SJSA1 (cell line): ENCODE measurements at regions not wholly inside any gene's neighbourhood (a gene's known extent, or its start where the extent isn't known, plus 50 kb on each side); places are given as distances from the start of the nearest gene placed in this dataset.

ENCODE experiments used
- DNase-seq, 2 experiments: peaks; one replicate each; pipeline ENCODE4 v3.0.0-alpha.2; 2015 to 2020; ENCODE audit warnings: low spot score in 2 of 2, low read depth in 1 of 2
- H3K27ac ChIP-seq: fragments of 250-450 bp; sonication (Bioruptor Pico); 2 replicates; pipeline ENCODE4 v1.5.1; 2020; ENCODE audit warnings: mild to moderate bottlenecking, moderate library complexity
- H3K27me3 ChIP-seq: fragments of 250-450 bp; sonication (Bioruptor Pico); replicated peaks from 2 replicates; pipeline ENCODE4 v1.5.1; 2020; ENCODE audit warnings: mild to moderate bottlenecking, moderate library complexity
- H3K36me3 ChIP-seq: fragments of 250-450 bp; sonication (Bioruptor Pico); 2 replicates; pipeline ENCODE4 v1.5.1; 2020; ENCODE audit warnings: mild to moderate bottlenecking
- H3K4me1 ChIP-seq: fragments of 250-450 bp; sonication (Bioruptor Pico); replicated peaks from 2 replicates; pipeline ENCODE4 v1.6.1; 2021; ENCODE audit warnings: mild to moderate bottlenecking
- H3K4me3 ChIP-seq: fragments of 250-450 bp; sonication (Bioruptor Pico); 2 replicates; pipeline ENCODE4 v1.5.1; 2020; ENCODE audit warnings: mild to moderate bottlenecking
- H3K9me3 ChIP-seq: fragments of 250-450 bp; sonication (Bioruptor Pico); replicated peaks from 2 replicates; pipeline ENCODE4 v1.5.1; 2020; ENCODE audit warnings: mild to moderate bottlenecking

- Histone ChIP-seq H3K27ac (no peak overlapping the region), H3K27me3 (no peaks in the 10 kb centered on the region), H3K9me3 (no peaks in the 10 kb centered on the region), H3K36me3 (no peaks in the 10 kb centered on the region), H3K4me3 (no peak overlapping the region), H3K4me1 (no peaks in the 10 kb centered on the region)
- DNase-seq, result no peak
Observed at GRCh38 chr11:112539741-112540140, 279.1 kb upstream of the PLET1 start.

DNA sequence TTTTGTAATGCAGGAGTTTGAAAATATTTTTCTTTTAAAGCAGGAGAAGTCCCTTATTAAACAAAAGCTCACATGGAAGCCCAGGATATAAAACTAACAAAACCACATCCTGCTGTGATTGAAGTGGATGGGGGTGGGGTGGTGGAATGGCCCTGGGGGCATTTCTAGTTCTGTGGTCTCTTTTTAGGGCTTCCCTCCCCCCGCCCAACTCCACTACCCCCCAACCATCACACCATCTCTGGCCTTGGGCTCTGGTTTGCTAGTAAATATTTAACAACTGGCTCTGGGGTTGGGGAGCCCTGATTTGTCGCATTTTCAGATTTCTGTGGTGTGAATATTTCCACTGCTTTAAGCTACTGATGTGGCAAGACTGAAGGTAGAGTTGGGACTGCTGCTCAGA lies 279.6 kb upstream of the PLET1 start:
- no peaks in the 10 kb centered on the region for H3K27me3 ChIP-seq
- H3K27ac ChIP-seq, result no peak overlapping the region
- H3K4me3 ChIP-seq, result no peak overlapping the region
- DNase-seq, result no peak
- H3K4me1 ChIP-seq, result no peaks in the 10 kb centered on the region
- H3K9me3 ChIP-seq, result no peaks in the 10 kb centered on the region
- H3K36me3 ChIP-seq, result no peaks in the 10 kb centered on the region

- no peaks in the 10 kb centered on the region for H3K27me3 ChIP-seq
- no peak overlapping the region for H3K4me3 ChIP-seq
- H3K36me3 ChIP-seq, result no peaks in the 10 kb centered on the region
- no peaks in the 10 kb centered on the region for H3K4me1 ChIP-seq
- no peaks in the 10 kb centered on the region for H3K9me3 ChIP-seq
- H3K27ac ChIP-seq, result no peak overlapping the region
- no peak for DNase-seq
Observed at GRCh38 chr11:112541140-112542046, 280.7 kb upstream of the PLET1 start.

- no peak for DNase-seq
- Histone ChIP-seq H3K36me3 (no peaks in the 10 kb centered on the region), H3K27ac (no peak overlapping the region), H3K4me1 (no peaks in the 10 kb centered on the region), H3K4me3 (no peak overlapping the region), H3K27me3 (no peaks in the 10 kb centered on the region), H3K9me3 (no peaks in the 10 kb centered on the region)
Observed at GRCh38 chr11:112542479-112542878, 281.8 kb upstream of the PLET1 start.

DNA sequence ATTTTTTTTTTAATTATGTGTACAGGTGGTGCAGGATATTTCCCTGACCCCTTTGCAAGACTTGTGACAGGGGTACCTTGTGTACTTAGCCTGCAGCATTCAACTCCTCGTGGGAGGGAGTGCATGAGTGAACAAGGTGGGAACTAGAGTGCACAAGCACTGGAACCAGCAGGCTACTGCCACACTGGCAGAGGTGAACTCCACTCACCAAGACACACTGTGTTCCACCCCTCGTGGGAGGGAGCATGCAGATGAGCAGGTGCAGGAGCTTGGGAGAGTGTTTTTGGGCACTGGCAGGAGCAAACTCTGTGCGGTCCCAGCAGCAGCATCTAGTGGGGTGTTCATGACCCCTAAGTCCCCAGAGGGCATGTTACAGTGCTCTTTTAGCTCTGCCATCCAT lies 282.7 kb upstream of the PLET1 start:
- H3K4me3 ChIP-seq, result no peak overlapping the region
- H3K27ac ChIP-seq, result no peak overlapping the region
- no peaks in the 10 kb centered on the region for H3K27me3 ChIP-seq
- H3K36me3 ChIP-seq, result no peaks in the 10 kb centered on the region
- H3K9me3 ChIP-seq, result no peaks in the 10 kb centered on the region
- DNase-seq, result no peak
- H3K4me1 ChIP-seq, result no peaks in the 10 kb centered on the region

- Histone ChIP-seq H3K4me1 (no peaks in the 10 kb centered on the region), H3K27me3 (no peaks in the 10 kb centered on the region), H3K4me3 (no peak overlapping the region), H3K27ac (no peak overlapping the region), H3K36me3 (no peaks in the 10 kb centered on the region), H3K9me3 (no peaks in the 10 kb centered on the region)
- DNase-seq, result no peak
Observed at GRCh38 chr11:112548641-112549040, 288.0 kb upstream of the PLET1 start.

DNA sequence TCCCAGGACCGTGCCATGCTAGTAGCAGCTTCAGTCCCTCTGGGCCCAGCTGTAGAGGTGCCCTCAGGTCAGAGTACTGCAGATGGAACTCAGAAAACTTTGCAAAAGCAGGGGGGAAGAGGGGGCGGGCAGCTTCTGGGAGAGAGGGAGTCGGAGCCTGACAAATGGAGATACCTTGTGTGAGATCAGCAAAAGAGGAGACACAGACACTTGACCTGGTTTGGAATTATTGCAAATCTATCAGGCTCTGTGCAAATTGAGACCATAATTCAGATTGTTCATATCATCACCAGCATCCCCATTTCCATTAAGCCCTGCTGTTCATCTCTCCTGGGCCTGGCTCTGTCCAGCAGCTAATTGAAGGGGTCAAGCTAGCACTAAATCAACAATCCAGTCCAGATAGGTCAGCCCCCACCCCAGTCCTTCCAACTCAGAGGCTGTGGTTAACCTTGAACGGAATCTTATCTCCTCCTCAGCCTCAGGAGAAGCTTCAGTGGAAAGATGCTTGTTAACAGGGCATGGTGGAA lies 292.6 kb upstream of the PLET1 start:
- Histone ChIP-seq H3K27me3 (no peaks in the 10 kb centered on the region), H3K9me3 (no peaks in the 10 kb centered on the region), H3K36me3 (no peaks in the 10 kb centered on the region), H3K4me1 (no peaks in the 10 kb centered on the region), H3K27ac (no peak overlapping the region), H3K4me3 (no peak overlapping the region)
- DNase-seq, result no peak

DNA sequence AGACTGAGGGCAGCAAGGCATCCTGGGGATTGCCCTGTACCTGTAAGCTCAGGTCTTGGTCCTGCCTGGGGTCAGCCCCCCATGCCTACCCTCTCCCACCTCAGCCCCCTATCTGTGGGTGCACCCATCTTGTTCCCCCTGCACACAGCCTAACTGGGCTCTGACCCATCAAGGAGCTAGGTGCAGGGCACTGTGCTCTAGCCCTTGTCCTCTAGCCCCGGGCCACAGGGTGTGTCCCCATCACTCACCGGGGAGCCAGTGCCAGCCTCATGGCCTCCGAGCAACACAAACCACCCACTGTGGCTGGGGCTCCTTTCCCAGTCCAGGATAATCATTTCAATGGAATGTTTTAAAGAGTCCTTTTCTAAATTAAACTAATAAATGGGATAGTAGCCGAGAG lies 293.9 kb upstream of the PLET1 start:
- DNase-seq, result no peak
- Histone ChIP-seq H3K4me3 (no peak overlapping the region), H3K27me3 (no peaks in the 10 kb centered on the region), H3K9me3 (no peaks in the 10 kb centered on the region), H3K4me1 (no peaks in the 10 kb centered on the region), H3K27ac (no peak overlapping the region), H3K36me3 (no peaks in the 10 kb centered on the region)

- Histone ChIP-seq H3K27ac (no peak overlapping the region), H3K27me3 (no peaks in the 10 kb centered on the region), H3K4me1 (no peaks in the 10 kb centered on the region), H3K4me3 (no peak overlapping the region), H3K9me3 (no peaks in the 10 kb centered on the region), H3K36me3 (no peaks in the 10 kb centered on the region)
- peak in 1 of 2 experiments; percentile 27 for DNase-seq
Observed at GRCh38 chr11:112555491-112556364, 295.1 kb upstream of the PLET1 start.

GRCh38 chr11:112558691-112559090 lies 298.0 kb upstream of the PLET1 start:
- H3K27ac ChIP-seq, result no peak overlapping the region
- H3K36me3 ChIP-seq, result no peaks in the 10 kb centered on the region
- DNase-seq, result no peak
- peaks cover 2% of the 10 kb centered on the region for H3K4me1 ChIP-seq
- H3K27me3 ChIP-seq, result no peaks in the 10 kb centered on the region
- no peak overlapping the region for H3K4me3 ChIP-seq
- no peaks in the 10 kb centered on the region for H3K9me3 ChIP-seq

- Histone ChIP-seq H3K27me3 (no peaks in the 10 kb centered on the region), H3K36me3 (no peaks in the 10 kb centered on the region), H3K4me3 (no peak overlapping the region), H3K4me1 (peaks cover 14% of the 10 kb centered on the region), H3K27ac (no peak overlapping the region), H3K9me3 (no peaks in the 10 kb centered on the region)
- DNase-seq, result no peak
Observed at GRCh38 chr11:112563808-112564207, 303.1 kb upstream of the PLET1 start.

DNA sequence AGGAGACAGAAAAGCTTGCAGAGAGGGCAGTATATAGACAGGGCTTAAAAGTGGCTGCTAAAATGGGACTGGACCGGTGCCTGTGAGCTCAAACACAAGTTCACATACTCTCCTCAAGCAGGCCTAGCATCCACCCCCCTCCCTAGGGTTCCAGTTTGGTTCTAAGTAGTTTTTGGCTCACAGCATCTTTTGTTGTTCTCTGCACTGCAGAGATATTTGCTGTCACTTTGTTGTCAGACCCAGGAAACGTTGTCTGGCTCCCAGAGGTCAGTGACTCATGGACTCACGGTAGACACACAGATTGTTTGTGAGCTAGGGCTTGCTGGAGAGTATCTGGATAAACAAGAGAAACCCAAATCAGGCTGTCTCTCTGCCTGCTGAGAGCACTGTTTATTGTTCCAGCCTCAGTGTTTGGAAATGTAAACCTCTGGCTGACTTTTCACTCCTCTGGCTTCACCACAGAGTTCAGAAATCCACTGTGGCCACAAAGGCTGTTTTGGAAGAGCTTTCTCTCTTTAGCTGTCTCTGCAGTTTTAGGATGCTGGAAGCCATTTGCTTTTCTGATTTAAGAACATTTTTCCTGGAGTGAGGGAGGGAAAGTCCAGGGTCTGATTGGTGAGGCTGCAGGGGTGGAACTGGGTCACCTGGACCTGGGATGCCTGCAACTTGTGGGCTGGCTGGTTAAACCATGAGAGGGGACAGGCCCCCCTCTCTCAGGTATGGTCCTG lies 303.7 kb upstream of the PLET1 start:
- no peaks in the 10 kb centered on the region for H3K36me3 ChIP-seq
- H3K4me1 ChIP-seq, result peaks cover 14% of the 10 kb centered on the region
- DNase-seq, result peak; percentile 79 to 82
- H3K27me3 ChIP-seq, result no peaks in the 10 kb centered on the region
- no peaks in the 10 kb centered on the region for H3K9me3 ChIP-seq
- H3K27ac ChIP-seq, result no peak overlapping the region
- H3K4me3 ChIP-seq, result no peak overlapping the region

DNA sequence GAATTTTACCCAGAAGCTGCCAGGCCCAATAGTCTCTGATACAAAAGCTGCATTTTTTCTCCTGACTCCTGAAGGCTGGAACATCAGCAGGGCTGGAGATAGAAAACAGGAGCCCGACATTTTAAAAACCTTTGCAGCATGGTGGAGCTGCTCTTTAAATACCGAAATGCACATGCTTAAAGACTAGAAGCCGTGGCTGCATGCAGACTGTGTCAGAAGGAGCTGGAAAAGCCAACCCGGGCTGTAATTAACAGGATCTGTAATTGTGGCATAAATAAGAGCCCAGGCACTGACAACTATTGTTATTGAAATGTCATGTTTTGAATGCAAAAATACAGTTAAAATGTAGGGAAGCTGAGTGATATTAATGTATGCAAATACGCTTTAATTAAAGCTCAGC lies 304.9 kb upstream of the PLET1 start:
- Histone ChIP-seq H3K4me3 (no peak overlapping the region), H3K4me1 (peaks cover 14% of the 10 kb centered on the region), H3K27me3 (no peaks in the 10 kb centered on the region), H3K9me3 (no peaks in the 10 kb centered on the region), H3K36me3 (no peaks in the 10 kb centered on the region), H3K27ac (no peak overlapping the region)
- no peak for DNase-seq
